ENCODE measurements at regions not wholly inside any gene's neighbourhood (a gene's known extent, or its start where the extent isn't known, plus 50 kb on each side); places are given as distances from the start of the nearest gene placed in this dataset.
"Not testable (repeated sequence)": the region's sequence is repeated elsewhere in the genome, so short reads cannot be mapped to it uniquely, and the experiment has no call there.

- DNase-seq (ENCODE audit: low spot score) (no peak), ATAC-seq (ENCODE audit: low read depth) (no peak)
- TF ChIP-seq CTCF (IDR thresholded peaks at IDR 0.05; ENCODE audit: poor library complexity, severe bottlenecking), result no peak
- Histone ChIP-seq H3K36me3 (ENCODE audit: low read depth) (no peaks in the 10 kb centered on the region), H3K27me3 (ENCODE audit: insufficient read depth, poor library complexity, severe bottlenecking) (no peaks in the 10 kb centered on the region), H3K4me3 (ENCODE audit: severe bottlenecking) (no peak overlapping the region), H3K9me3 (ENCODE audit: severe bottlenecking) (no peaks in the 10 kb centered on the region), H3K4me1 (ENCODE audit: insufficient read depth, poor library complexity, severe bottlenecking) (no peaks in the 10 kb centered on the region), H3K27ac (ENCODE audit: poor library complexity, severe bottlenecking) (no peak overlapping the region)
These were observed 81.7 kb upstream of the MTAP start for GRCh38 chr9:21720758-21721157.

GRCh38 chr9:21727411-21727810 lies 75.0 kb upstream of the MTAP start:
- not testable (repeated sequence) for H3K9me3 ChIP-seq (ENCODE audit: severe bottlenecking); H3K36me3 ChIP-seq (ENCODE audit: low read depth); H3K27ac ChIP-seq (ENCODE audit: poor library complexity, severe bottlenecking); ATAC-seq (ENCODE audit: low read depth); DNase-seq (ENCODE audit: low spot score); H3K27me3 ChIP-seq (ENCODE audit: insufficient read depth, poor library complexity, severe bottlenecking); H3K4me3 ChIP-seq (ENCODE audit: severe bottlenecking)
- H3K4me1 ChIP-seq (ENCODE audit: insufficient read depth, poor library complexity, severe bottlenecking), result peaks cover 19% of the 10 kb centered on the region

GRCh38 chr9:21728781-21729180 lies 73.7 kb upstream of the MTAP start:
- H3K4me1 ChIP-seq (ENCODE audit: insufficient read depth, poor library complexity, severe bottlenecking), result peaks cover 19% of the 10 kb centered on the region
- DNase-seq (ENCODE audit: low spot score), result no peak
- no peaks in the 10 kb centered on the region for H3K27me3 ChIP-seq (ENCODE audit: insufficient read depth, poor library complexity, severe bottlenecking)
- no peaks in the 10 kb centered on the region for H3K36me3 ChIP-seq (ENCODE audit: low read depth)
- no peak for TF ChIP-seq CTCF (IDR thresholded peaks at IDR 0.05; ENCODE audit: poor library complexity, severe bottlenecking)
- peak overlapping the region; percentile 55 for H3K27ac ChIP-seq (ENCODE audit: poor library complexity, severe bottlenecking)
- no peaks in the 10 kb centered on the region for H3K9me3 ChIP-seq (ENCODE audit: severe bottlenecking)
- H3K4me3 ChIP-seq (ENCODE audit: severe bottlenecking), result no peak overlapping the region
- peak; percentile 29; the same call in 2 of the 3 replicates for ATAC-seq (ENCODE audit: low read depth)

GRCh38 chr9:21729648-21730047 lies 72.8 kb upstream of the MTAP start:
- H3K4me3 ChIP-seq (ENCODE audit: severe bottlenecking), result no peak overlapping the region
- H3K9me3 ChIP-seq (ENCODE audit: severe bottlenecking), result no peaks in the 10 kb centered on the region
- H3K27ac ChIP-seq (ENCODE audit: poor library complexity, severe bottlenecking), result peak overlapping the region; percentile 55
- H3K27me3 ChIP-seq (ENCODE audit: insufficient read depth, poor library complexity, severe bottlenecking), result no peaks in the 10 kb centered on the region
- peaks cover 19% of the 10 kb centered on the region for H3K4me1 ChIP-seq (ENCODE audit: insufficient read depth, poor library complexity, severe bottlenecking)
- TF ChIP-seq CTCF (IDR thresholded peaks at IDR 0.05; ENCODE audit: poor library complexity, severe bottlenecking), result no peak
- DNase-seq (ENCODE audit: low spot score), result no peak
- H3K36me3 ChIP-seq (ENCODE audit: low read depth), result no peaks in the 10 kb centered on the region
- ATAC-seq (ENCODE audit: low read depth), result no peak

GRCh38 chr9:21730899-21731298 lies 71.5 kb upstream of the MTAP start:
- Histone ChIP-seq H3K9me3 (ENCODE audit: severe bottlenecking) (no peaks in the 10 kb centered on the region), H3K27me3 (ENCODE audit: insufficient read depth, poor library complexity, severe bottlenecking) (no peaks in the 10 kb centered on the region), H3K4me1 (ENCODE audit: insufficient read depth, poor library complexity, severe bottlenecking) (peaks cover 19% of the 10 kb centered on the region), H3K27ac (ENCODE audit: poor library complexity, severe bottlenecking) (peak overlapping the region; percentile 55), H3K36me3 (ENCODE audit: low read depth) (no peaks in the 10 kb centered on the region), H3K4me3 (ENCODE audit: severe bottlenecking) (no peak overlapping the region)
- DNase-seq (ENCODE audit: low spot score) (no peak), ATAC-seq (ENCODE audit: low read depth) (peak; percentile 75)
- no peak for TF ChIP-seq CTCF (IDR thresholded peaks at IDR 0.05; ENCODE audit: poor library complexity, severe bottlenecking)
